GM12878 (cell line): ENCODE measurements at regions not wholly inside any gene's neighbourhood (a gene's known extent, or its start where the extent isn't known, plus 50 kb on each side); places are given as distances from the start of the nearest gene placed in this dataset.

Source experiments
- HCFC1 ChIP-seq: fragments of 150-350 bp; IDR thresholded peaks from 2 replicates; pipeline ENCODE4 v1.6.1; 2014; ENCODE audit warnings: low read length
- JUND ChIP-seq: IDR thresholded peaks from 2 replicates; pipeline ENCODE4 v1.6.1; 2012; ENCODE audit warnings: low read depth, mild to moderate bottlenecking, low read length, improper control_type of control experiment, moderate library complexity
- POLR2A ChIP-seq: IDR thresholded peaks from 2 replicates; pipeline ENCODE4 v1.6.1; 2011; ENCODE audit warnings: low read depth, mild to moderate bottlenecking, low read length
- TF ChIP-seq, protein P1 (sequence below), 3 experiments: IDR thresholded peaks in 2 of 3; conservative IDR thresholded peaks in 1 of 3; 2 replicates each; pipeline ENCODE4 v1.5.1; 2011; ENCODE audit warnings: low read depth in 3 of 3, low read length in 3 of 3, mild to moderate bottlenecking in 3 of 3, control low read depth in 2 of 3, moderate library complexity in 2 of 3, inconsistent platforms in 1 of 3, mixed read lengths in 1 of 3; ENCODE audit not compliant: control insufficient read depth in 2 of 3, insufficient read depth in 1 of 3; ENCODE audit errors: extremely low read depth in 1 of 3
- TF ChIP-seq, protein P2 (sequence below): IDR thresholded peaks from 2 replicates; pipeline ENCODE4 v1.6.1; 2012; ENCODE audit warnings: mild to moderate bottlenecking, low read depth, low read length
- TF ChIP-seq, protein P3 (sequence below): fragments of 450-650 bp; IDR thresholded peaks from 2 replicates; pipeline ENCODE4 v1.6.1; 2017; ENCODE audit warnings: mild to moderate bottlenecking

DNA sequence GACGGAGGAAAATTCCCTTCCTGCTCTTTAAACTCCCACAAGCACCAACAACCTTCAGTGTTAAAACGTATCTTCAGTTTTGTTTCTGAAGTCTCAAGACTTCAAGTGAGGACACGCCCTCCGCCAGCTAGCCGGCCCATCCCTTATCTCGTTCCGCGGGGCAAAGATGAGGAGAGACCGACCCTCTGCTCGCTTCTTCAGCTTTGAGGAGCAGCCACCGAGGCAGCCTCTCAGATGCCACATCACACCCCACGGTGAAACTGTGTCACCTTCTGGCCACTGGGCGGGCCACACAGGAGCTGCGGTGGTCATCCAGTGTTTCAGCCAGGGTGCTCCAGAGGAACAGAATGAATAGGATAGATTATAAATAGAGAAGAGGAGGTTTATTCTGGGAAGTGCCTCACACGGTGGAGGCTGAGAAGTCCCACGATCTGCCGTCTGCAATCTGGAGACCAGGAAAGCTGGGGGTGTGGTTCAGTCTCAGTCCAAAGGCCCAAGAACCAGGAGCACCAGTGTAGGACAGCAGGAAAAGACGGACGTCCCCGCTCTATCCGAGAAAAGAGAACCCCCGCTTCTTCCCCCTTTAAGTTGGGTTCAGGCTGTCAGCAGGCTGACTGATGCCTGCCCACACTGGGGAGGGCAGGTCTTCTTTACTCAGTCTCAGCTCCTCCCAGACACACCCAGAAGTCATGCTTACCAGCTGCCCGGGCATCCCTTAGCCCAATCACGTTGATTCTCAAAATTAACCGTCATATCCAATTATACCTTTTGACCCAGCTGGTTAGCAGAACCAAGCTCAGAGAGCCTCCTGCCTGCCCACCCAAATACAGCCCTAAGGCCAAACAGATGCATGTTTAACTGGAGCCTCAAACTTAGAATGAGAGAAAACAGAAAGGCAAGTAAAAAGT is 399.7 kb upstream of the ID2 start:
- TF ChIP-seq, protein P1, sequence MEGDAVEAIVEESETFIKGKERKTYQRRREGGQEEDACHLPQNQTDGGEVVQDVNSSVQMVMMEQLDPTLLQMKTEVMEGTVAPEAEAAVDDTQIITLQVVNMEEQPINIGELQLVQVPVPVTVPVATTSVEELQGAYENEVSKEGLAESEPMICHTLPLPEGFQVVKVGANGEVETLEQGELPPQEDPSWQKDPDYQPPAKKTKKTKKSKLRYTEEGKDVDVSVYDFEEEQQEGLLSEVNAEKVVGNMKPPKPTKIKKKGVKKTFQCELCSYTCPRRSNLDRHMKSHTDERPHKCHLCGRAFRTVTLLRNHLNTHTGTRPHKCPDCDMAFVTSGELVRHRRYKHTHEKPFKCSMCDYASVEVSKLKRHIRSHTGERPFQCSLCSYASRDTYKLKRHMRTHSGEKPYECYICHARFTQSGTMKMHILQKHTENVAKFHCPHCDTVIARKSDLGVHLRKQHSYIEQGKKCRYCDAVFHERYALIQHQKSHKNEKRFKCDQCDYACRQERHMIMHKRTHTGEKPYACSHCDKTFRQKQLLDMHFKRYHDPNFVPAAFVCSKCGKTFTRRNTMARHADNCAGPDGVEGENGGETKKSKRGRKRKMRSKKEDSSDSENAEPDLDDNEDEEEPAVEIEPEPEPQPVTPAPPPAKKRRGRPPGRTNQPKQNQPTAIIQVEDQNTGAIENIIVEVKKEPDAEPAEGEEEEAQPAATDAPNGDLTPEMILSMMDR (IDR thresholded peaks at IDR 0.05 in 2 of 3, conservative IDR thresholded peaks at IDR 0.05 in 1 of 3; ENCODE audit: control insufficient read depth in 2 of 3, extremely low read depth in 1 of 3, insufficient read depth in 1 of 3, low read depth in 3 of 3, low read length in 3 of 3), result no peak
- no peak for TF ChIP-seq HCFC1
- TF ChIP-seq, protein P2, sequence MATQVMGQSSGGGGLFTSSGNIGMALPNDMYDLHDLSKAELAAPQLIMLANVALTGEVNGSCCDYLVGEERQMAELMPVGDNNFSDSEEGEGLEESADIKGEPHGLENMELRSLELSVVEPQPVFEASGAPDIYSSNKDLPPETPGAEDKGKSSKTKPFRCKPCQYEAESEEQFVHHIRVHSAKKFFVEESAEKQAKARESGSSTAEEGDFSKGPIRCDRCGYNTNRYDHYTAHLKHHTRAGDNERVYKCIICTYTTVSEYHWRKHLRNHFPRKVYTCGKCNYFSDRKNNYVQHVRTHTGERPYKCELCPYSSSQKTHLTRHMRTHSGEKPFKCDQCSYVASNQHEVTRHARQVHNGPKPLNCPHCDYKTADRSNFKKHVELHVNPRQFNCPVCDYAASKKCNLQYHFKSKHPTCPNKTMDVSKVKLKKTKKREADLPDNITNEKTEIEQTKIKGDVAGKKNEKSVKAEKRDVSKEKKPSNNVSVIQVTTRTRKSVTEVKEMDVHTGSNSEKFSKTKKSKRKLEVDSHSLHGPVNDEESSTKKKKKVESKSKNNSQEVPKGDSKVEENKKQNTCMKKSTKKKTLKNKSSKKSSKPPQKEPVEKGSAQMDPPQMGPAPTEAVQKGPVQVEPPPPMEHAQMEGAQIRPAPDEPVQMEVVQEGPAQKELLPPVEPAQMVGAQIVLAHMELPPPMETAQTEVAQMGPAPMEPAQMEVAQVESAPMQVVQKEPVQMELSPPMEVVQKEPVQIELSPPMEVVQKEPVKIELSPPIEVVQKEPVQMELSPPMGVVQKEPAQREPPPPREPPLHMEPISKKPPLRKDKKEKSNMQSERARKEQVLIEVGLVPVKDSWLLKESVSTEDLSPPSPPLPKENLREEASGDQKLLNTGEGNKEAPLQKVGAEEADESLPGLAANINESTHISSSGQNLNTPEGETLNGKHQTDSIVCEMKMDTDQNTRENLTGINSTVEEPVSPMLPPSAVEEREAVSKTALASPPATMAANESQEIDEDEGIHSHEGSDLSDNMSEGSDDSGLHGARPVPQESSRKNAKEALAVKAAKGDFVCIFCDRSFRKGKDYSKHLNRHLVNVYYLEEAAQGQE, result no peak
- no peak for TF ChIP-seq JUND
- no peak for TF ChIP-seq POLR2A
- TF ChIP-seq, protein P3, sequence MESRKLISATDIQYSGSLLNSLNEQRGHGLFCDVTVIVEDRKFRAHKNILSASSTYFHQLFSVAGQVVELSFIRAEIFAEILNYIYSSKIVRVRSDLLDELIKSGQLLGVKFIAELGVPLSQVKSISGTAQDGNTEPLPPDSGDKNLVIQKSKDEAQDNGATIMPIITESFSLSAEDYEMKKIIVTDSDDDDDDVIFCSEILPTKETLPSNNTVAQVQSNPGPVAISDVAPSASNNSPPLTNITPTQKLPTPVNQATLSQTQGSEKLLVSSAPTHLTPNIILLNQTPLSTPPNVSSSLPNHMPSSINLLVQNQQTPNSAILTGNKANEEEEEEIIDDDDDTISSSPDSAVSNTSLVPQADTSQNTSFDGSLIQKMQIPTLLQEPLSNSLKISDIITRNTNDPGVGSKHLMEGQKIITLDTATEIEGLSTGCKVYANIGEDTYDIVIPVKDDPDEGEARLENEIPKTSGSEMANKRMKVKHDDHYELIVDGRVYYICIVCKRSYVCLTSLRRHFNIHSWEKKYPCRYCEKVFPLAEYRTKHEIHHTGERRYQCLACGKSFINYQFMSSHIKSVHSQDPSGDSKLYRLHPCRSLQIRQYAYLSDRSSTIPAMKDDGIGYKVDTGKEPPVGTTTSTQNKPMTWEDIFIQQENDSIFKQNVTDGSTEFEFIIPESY, result no peak
